ENCODE measurements at regions not wholly inside any gene's neighbourhood (a gene's known extent, or its start where the extent isn't known, plus 50 kb on each side); places are given as distances from the start of the nearest gene placed in this dataset.

- Histone ChIP-seq H3K4me1 (ENCODE audit: insufficient read depth, low read length, poor library complexity, severe bottlenecking) (no peaks in the 10 kb centered on the region), H3K79me2 (ENCODE audit: insufficient read depth, low read length) (no peaks in the 10 kb centered on the region), H3K4me2 (ENCODE audit: low read depth, low read length, poor library complexity, severe bottlenecking) (no peak overlapping the region), H3K27me3 (ENCODE audit: insufficient read depth, low read length, poor library complexity, severe bottlenecking) (no peaks in the 10 kb centered on the region), H3K9me3 (ENCODE audit: insufficient read depth, low read depth, low read length) (no peaks in the 10 kb centered on the region), H3K9me2 (replicated peaks; ENCODE audit: low read depth, low read length) (no peaks in the 10 kb centered on the region), H3F3A (ENCODE audit: low read depth) (no peaks in the 10 kb centered on the region), H4K20me1 (ENCODE audit: insufficient read depth, low read length, poor library complexity, severe bottlenecking) (no peaks in the 10 kb centered on the region), H3K36me3 (ENCODE audit: insufficient read depth, low read length) (no peaks in the 10 kb centered on the region), H3K9ac (ENCODE audit: low read depth, low read length, poor library complexity, severe bottlenecking) (no peak overlapping the region), H2AFZ (ENCODE audit: low read length) (no peak overlapping the region), H3K4me3 (ENCODE audit: low read length, poor library complexity, severe bottlenecking) (no peak overlapping the region)
- TF ChIP-seq CTCF (conservative IDR thresholded peaks at IDR 0.05; ENCODE audit: low read length) = no peak
- no peak for TF ChIP-seq EZH2phosphoT487 (IDR thresholded peaks at IDR 0.05; ENCODE audit: borderline replicate concordance)
These were observed 570.9 kb downstream of the PIK3C3 start for GRCh38 chr18:42525905-42526304.

GRCh38 chr18:42527766-42528165, 572.7 kb downstream of the PIK3C3 start:
- no peak overlapping the region for H2AFZ ChIP-seq (ENCODE audit: low read length)
- H3K9ac ChIP-seq (ENCODE audit: low read depth, low read length, poor library complexity, severe bottlenecking) = no peak overlapping the region
- no peaks in the 10 kb centered on the region for H3K9me3 ChIP-seq (ENCODE audit: insufficient read depth, low read depth, low read length)
- no peaks in the 10 kb centered on the region for H3K79me2 ChIP-seq (ENCODE audit: insufficient read depth, low read length)
- no peaks in the 10 kb centered on the region for H4K20me1 ChIP-seq (ENCODE audit: insufficient read depth, low read length, poor library complexity, severe bottlenecking)
- TF ChIP-seq EZH2phosphoT487 (IDR thresholded peaks at IDR 0.05; ENCODE audit: borderline replicate concordance) = no peak
- TF ChIP-seq CTCF (conservative IDR thresholded peaks at IDR 0.05; ENCODE audit: low read length) = no peak
- H3F3A ChIP-seq (ENCODE audit: low read depth) = no peaks in the 10 kb centered on the region
- no peaks in the 10 kb centered on the region for H3K36me3 ChIP-seq (ENCODE audit: insufficient read depth, low read length)
- no peaks in the 10 kb centered on the region for H3K9me2 ChIP-seq (replicated peaks; ENCODE audit: low read depth, low read length)
- H3K27me3 ChIP-seq (ENCODE audit: insufficient read depth, low read length, poor library complexity, severe bottlenecking) = no peaks in the 10 kb centered on the region
- no peaks in the 10 kb centered on the region for H3K4me1 ChIP-seq (ENCODE audit: insufficient read depth, low read length, poor library complexity, severe bottlenecking)
- H3K4me3 ChIP-seq (ENCODE audit: low read length, poor library complexity, severe bottlenecking) = no peak overlapping the region
- no peak overlapping the region for H3K4me2 ChIP-seq (ENCODE audit: low read depth, low read length, poor library complexity, severe bottlenecking)

DNA sequence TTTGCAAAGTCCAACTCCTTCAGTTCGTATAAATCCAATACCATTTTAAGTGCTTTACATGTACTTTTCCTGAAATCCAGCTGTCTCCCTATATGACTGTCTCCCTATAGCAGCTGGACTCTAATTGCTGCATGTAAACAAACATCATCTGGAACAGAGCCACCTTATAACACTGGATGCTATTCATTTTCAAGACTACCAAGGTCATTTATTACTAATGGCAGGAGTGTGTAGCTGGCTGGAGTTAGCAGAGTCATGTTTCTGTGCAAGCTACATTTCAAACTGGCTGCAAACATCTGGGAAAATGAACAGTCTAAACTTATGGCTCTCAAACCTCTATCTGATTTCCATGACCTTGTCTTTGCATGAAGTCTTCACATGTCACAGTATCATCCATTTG, 575.2 kb downstream of the PIK3C3 start:
- H3K4me3 ChIP-seq (ENCODE audit: low read length, poor library complexity, severe bottlenecking) = no peak overlapping the region
- no peaks in the 10 kb centered on the region for H4K20me1 ChIP-seq (ENCODE audit: insufficient read depth, low read length, poor library complexity, severe bottlenecking)
- no peak for TF ChIP-seq EZH2phosphoT487 (IDR thresholded peaks at IDR 0.05; ENCODE audit: borderline replicate concordance)
- no peak for TF ChIP-seq CTCF (conservative IDR thresholded peaks at IDR 0.05; ENCODE audit: low read length)
- no peak overlapping the region for H2AFZ ChIP-seq (ENCODE audit: low read length)
- no peaks in the 10 kb centered on the region for H3K36me3 ChIP-seq (ENCODE audit: insufficient read depth, low read length)
- H3K9me2 ChIP-seq (replicated peaks; ENCODE audit: low read depth, low read length) = no peaks in the 10 kb centered on the region
- no peak overlapping the region for H3K9ac ChIP-seq (ENCODE audit: low read depth, low read length, poor library complexity, severe bottlenecking)
- H3K79me2 ChIP-seq (ENCODE audit: insufficient read depth, low read length) = no peaks in the 10 kb centered on the region
- H3K4me2 ChIP-seq (ENCODE audit: low read depth, low read length, poor library complexity, severe bottlenecking) = no peak overlapping the region
- H3F3A ChIP-seq (ENCODE audit: low read depth) = no peaks in the 10 kb centered on the region
- H3K27me3 ChIP-seq (ENCODE audit: insufficient read depth, low read length, poor library complexity, severe bottlenecking) = no peaks in the 10 kb centered on the region
- no peaks in the 10 kb centered on the region for H3K4me1 ChIP-seq (ENCODE audit: insufficient read depth, low read length, poor library complexity, severe bottlenecking)
- no peaks in the 10 kb centered on the region for H3K9me3 ChIP-seq (ENCODE audit: insufficient read depth, low read depth, low read length)
